B cell (primary cell): ENCODE measurements at regions not wholly inside any gene's neighbourhood (a gene's known extent, or its start where the extent isn't known, plus 50 kb on each side); places are given as distances from the start of the nearest gene placed in this dataset.

ENCODE experiments used
- EZH2 ChIP-seq: IDR thresholded peaks from 2 replicates; pipeline ENCODE4 v1.6.1; 2012; ENCODE audit warnings: borderline replicate concordance, low read depth, mild to moderate bottlenecking, moderate library complexity, low read length; ENCODE audit not compliant: insufficient read depth, poor library complexity, severe bottlenecking
- TF ChIP-seq, protein P1 (sequence below): fragments of 200-600 bp; IDR thresholded peaks from one replicate; pipeline ENCODE4 v1.8.0; 2022; ENCODE audit warnings: antibody characterized with exemption, mild to moderate bottlenecking

DNA sequence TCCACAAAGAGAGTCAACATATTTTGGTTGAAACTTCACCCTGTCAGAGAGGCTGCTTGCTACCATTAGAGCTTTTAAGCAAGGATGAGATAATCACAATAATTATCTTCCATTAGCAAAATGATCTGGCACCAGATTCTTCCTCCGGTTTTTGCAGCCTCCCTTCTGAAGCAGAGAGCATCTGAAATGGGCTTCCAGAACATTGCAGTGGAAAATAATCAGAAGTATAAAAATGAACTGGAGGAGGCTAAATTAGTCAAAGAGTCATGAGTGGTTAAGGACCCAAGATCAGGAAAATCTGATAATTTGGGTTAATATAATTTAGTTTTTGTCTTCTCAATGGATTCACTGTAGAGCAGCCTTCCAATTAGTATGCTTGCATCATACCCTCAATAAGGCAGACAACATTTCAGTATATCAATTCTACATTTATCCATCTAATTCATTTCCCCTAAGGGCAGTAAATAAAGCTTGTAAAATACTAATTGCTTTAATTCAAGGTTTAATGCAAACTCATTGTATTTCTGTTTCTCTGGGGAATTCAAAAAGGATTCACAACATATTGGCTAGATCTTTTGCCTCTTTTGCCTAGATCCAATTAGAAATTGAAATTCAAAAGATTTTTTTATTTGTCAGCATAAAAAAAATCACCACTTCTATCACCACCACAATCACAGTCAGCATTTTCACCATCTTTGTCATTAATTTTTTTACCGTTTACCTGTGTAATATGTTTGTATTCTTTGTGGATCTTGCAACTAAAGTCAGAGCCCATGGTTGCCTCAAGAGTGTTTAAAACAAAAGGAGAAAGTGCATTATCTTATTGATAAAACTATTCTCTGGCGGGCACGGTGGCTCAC, 537.2 kb upstream of the DCC start:
- TF ChIP-seq, protein P1, sequence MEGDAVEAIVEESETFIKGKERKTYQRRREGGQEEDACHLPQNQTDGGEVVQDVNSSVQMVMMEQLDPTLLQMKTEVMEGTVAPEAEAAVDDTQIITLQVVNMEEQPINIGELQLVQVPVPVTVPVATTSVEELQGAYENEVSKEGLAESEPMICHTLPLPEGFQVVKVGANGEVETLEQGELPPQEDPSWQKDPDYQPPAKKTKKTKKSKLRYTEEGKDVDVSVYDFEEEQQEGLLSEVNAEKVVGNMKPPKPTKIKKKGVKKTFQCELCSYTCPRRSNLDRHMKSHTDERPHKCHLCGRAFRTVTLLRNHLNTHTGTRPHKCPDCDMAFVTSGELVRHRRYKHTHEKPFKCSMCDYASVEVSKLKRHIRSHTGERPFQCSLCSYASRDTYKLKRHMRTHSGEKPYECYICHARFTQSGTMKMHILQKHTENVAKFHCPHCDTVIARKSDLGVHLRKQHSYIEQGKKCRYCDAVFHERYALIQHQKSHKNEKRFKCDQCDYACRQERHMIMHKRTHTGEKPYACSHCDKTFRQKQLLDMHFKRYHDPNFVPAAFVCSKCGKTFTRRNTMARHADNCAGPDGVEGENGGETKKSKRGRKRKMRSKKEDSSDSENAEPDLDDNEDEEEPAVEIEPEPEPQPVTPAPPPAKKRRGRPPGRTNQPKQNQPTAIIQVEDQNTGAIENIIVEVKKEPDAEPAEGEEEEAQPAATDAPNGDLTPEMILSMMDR = no peak
- no peak for TF ChIP-seq EZH2
